ENCODE measurements at regions not wholly inside any gene's neighbourhood (a gene's known extent, or its start where the extent isn't known, plus 50 kb on each side); places are given as distances from the start of the nearest gene placed in this dataset.

- TF ChIP-seq, protein P1, sequence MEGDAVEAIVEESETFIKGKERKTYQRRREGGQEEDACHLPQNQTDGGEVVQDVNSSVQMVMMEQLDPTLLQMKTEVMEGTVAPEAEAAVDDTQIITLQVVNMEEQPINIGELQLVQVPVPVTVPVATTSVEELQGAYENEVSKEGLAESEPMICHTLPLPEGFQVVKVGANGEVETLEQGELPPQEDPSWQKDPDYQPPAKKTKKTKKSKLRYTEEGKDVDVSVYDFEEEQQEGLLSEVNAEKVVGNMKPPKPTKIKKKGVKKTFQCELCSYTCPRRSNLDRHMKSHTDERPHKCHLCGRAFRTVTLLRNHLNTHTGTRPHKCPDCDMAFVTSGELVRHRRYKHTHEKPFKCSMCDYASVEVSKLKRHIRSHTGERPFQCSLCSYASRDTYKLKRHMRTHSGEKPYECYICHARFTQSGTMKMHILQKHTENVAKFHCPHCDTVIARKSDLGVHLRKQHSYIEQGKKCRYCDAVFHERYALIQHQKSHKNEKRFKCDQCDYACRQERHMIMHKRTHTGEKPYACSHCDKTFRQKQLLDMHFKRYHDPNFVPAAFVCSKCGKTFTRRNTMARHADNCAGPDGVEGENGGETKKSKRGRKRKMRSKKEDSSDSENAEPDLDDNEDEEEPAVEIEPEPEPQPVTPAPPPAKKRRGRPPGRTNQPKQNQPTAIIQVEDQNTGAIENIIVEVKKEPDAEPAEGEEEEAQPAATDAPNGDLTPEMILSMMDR (IDR thresholded peaks at IDR 0.05) = no peak
- TF ChIP-seq POLR2A (IDR thresholded peaks at IDR 0.05) = no peak
Measured at GRCh38 chr12:24698972-24699371, 249.9 kb downstream of the BCAT1 start.
